ENCODE measurements at regions not wholly inside any gene's neighbourhood (a gene's known extent, or its start where the extent isn't known, plus 50 kb on each side); places are given as distances from the start of the nearest gene placed in this dataset.
"Not testable (repeated sequence)": the region's sequence is repeated elsewhere in the genome, so short reads cannot be mapped to it uniquely, and the experiment has no call there.

DNA sequence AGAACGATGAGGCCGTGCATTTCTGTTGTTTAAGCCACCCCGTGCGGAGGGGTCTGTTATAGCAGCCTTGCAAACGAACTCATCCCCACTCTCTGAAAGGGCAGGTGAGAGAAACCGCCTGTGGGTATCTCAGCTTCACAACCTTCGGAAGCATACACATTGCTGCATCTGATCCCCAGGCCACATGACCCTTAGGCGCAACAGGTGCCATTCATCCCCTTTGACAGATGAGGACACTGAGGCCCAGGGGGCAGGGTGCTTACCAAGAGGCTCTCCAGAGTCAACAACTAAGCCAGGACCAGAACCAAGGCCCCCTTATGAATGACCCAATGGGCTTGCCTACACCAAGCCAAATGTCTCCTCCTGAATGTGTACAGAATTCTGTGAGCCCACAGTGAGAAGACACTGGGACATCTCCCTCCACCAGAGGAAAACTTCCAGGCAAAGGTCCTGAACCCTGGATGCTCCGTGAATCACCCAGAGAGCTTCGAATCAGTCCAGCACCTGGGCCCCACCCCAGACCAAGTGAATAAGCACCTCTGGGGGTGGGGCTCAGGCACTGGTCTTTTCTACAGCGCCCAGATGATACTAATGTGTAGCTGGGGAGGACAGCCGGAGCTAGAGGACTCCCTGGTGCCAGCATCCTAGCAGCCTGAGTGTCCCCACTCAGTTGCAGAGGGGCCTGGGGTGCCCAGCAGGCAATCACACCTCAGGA is 83.2 kb downstream of the BUD13 start:
- CTCF ChIA-PET, result no interaction called here
- H3K9me3 Mint-ChIP-seq, result no peaks in the 10 kb centered on the region
- no peaks in the 10 kb centered on the region for H3K36me3 Mint-ChIP-seq (ENCODE audit: low read depth)
- peaks cover 3% of the 10 kb centered on the region for H3K4me1 Mint-ChIP-seq
- POLR2A ChIA-PET, result no interaction called here
- H3K27ac Mint-ChIP-seq, result no peak overlapping the region
- DNase-seq, result no peak
- peaks cover 5% of the 10 kb centered on the region for H3K27me3 Mint-ChIP-seq
- H3K4me3 Mint-ChIP-seq, result no peak overlapping the region

- DNase-seq, result no peak
- Mint-ChIP-seq H3K27ac (no peak overlapping the region), H3K4me1 (peaks cover 3% of the 10 kb centered on the region), H3K4me3 (no peak overlapping the region), H3K27me3 (peaks cover 12% of the 10 kb centered on the region), H3K9me3 (no peaks in the 10 kb centered on the region), H3K36me3 (ENCODE audit: low read depth) (no peaks in the 10 kb centered on the region)
- CTCF ChIA-PET, result no interaction called here
- POLR2A ChIA-PET, result no interaction called here
These were observed 84.6 kb downstream of the BUD13 start for GRCh38 chr11:116688202-116688540.

GRCh38 chr11:116687458-116688201 is 85.2 kb downstream of the BUD13 start:
- Mint-ChIP-seq H3K9me3 (no peaks in the 10 kb centered on the region), H3K27ac (no peak overlapping the region), H3K27me3 (peaks cover 15% of the 10 kb centered on the region), H3K4me1 (peaks cover 3% of the 10 kb centered on the region), H3K4me3 (no peak overlapping the region), H3K36me3 (ENCODE audit: low read depth) (no peaks in the 10 kb centered on the region)
- ChIA-PET POLR2A (no interaction called here), CTCF (no interaction called here)
- DNase-seq, result no peak

DNA sequence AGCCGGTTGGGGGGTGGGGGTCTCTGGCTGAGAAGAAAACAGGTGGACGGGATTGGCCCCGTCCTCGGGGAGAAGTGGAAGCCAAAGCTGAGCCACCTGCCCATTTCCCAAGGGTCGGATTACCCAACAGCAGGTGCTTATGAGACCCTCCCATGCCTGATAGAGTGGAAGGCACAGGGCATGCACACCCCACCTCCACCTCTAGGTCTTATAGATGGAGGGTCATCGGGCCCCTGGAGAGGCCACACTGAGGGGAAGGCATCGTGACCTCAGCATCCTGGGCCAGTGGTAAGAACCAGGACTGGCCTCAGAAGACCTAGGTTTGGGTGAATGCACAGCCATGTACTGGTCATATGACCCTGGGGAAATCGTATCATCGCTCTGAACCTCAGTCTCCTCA is 85.9 kb downstream of the BUD13 start:
- Mint-ChIP-seq H3K27ac (no peak overlapping the region), H3K27me3 (peaks cover 15% of the 10 kb centered on the region), H3K36me3 (ENCODE audit: low read depth) (no peaks in the 10 kb centered on the region), H3K9me3 (no peaks in the 10 kb centered on the region), H3K4me3 (no peak overlapping the region), H3K4me1 (peaks cover 3% of the 10 kb centered on the region)
- POLR2A ChIA-PET, result no interaction called here
- DNase-seq, result no peak
- CTCF ChIA-PET, result no interaction called here

DNA sequence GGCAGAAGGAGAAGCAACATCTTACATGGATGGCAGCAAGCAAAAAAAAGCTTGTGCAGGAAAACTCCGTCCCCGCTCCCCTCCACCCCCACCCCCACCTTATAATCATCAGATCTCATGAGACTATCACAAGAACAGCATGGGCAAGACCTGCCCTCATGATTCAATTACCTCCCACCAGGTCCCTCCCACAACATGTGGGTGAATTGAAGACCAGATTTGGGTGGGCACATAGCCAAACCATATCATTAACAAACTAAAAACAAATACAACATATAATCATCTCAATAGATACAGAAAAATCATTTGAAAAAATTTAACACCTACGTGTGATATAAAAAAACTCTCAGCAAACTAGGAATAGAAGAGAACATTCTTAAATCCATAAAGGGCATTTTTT is 88.8 kb downstream of the BUD13 start:
- H3K4me3 Mint-ChIP-seq, result no peak overlapping the region
- no peak overlapping the region for H3K27ac Mint-ChIP-seq
- ChIA-PET POLR2A (no interaction called here), CTCF (no interaction called here)
- DNase-seq, result no peak
- H3K27me3 Mint-ChIP-seq, result peaks cover 24% of the 10 kb centered on the region
- no peaks in the 10 kb centered on the region for H3K4me1 Mint-ChIP-seq
- no peaks in the 10 kb centered on the region for H3K36me3 Mint-ChIP-seq (ENCODE audit: low read depth)
- no peaks in the 10 kb centered on the region for H3K9me3 Mint-ChIP-seq

DNA sequence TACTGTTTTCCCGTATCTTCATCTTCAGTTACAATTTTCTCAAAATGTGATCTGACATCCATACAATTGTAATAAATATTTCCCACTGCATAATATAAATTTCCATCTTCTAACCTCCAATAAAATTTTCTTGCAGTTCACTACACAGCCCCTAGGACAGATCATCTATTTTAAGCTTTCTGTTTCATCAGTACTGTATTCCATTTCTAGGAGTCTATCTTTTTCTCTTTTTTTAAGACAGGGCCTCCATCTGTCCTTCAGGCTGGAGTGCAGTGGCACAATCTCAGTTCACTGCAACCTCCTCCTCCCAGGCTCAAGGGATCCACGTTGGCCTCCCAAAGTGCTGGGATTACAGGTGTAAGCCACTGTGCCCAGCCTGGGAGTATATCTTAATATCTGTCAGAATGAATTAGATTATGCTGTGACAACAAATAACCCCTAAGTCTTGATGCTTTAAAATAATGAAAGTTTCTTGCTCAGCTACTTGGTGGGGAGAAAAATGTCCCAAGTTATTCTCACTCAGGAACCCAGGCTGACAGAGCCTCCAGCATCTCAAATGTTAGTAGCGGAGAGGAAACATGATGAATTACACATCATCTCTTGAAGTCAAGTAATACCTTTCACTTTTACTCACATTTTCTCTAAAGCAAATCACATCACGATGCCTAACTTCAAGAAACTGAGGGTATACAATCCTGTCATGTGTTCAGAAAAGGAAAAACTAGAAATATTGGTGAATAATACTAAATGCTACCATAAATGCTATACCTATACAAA is 92.2 kb downstream of the BUD13 start:
- CTCF ChIA-PET, result interaction anchor here (0.7 kb wide), 1 partner anchor 11 kb away, joined by 3 read pairs; no protein-coding TSS in a partner anchor
- H3K27me3 Mint-ChIP-seq, result peaks cover 37% of the 10 kb centered on the region
- H3K27ac Mint-ChIP-seq, result no peak overlapping the region
- no peak for DNase-seq
- H3K36me3 Mint-ChIP-seq (ENCODE audit: low read depth), result no peaks in the 10 kb centered on the region
- POLR2A ChIA-PET, result no interaction called here
- H3K9me3 Mint-ChIP-seq, result no peaks in the 10 kb centered on the region
- no peaks in the 10 kb centered on the region for H3K4me1 Mint-ChIP-seq
- no peak overlapping the region for H3K4me3 Mint-ChIP-seq

GRCh38 chr11:116678887-116679286 is 93.9 kb downstream of the BUD13 start:
- Mint-ChIP-seq H3K36me3 (ENCODE audit: low read depth) (no peaks in the 10 kb centered on the region), H3K27me3 (peaks cover 36% of the 10 kb centered on the region)
- CTCF ChIA-PET, result no interaction called here

GRCh38 chr11:116667318-116667717 is 105.5 kb downstream of the BUD13 start:
- H3K4me1 Mint-ChIP-seq; DNase-seq; POLR2A ChIA-PET; H3K27ac Mint-ChIP-seq; H3K4me3 Mint-ChIP-seq; CTCF ChIA-PET; H3K36me3 Mint-ChIP-seq (ENCODE audit: low read depth): not testable (repeated sequence)
- peaks cover 13% of the 10 kb centered on the region for H3K9me3 Mint-ChIP-seq
- H3K27me3 Mint-ChIP-seq, result peaks cover 27% of the 10 kb centered on the region

More at GRCh38 chr11:116678887-116679286, 93.9 kb downstream of the BUD13 start:
- Mint-ChIP-seq H3K9me3 (no peaks in the 10 kb centered on the region), H3K27ac (no peak overlapping the region), H3K4me1 (no peaks in the 10 kb centered on the region), H3K4me3 (no peak overlapping the region)
- no peak for DNase-seq
- POLR2A ChIA-PET, result no interaction called here

GRCh38 chr11:116666673-116667249 is 106.0 kb downstream of the BUD13 start:
- peaks cover 27% of the 10 kb centered on the region for H3K27me3 Mint-ChIP-seq

DNA sequence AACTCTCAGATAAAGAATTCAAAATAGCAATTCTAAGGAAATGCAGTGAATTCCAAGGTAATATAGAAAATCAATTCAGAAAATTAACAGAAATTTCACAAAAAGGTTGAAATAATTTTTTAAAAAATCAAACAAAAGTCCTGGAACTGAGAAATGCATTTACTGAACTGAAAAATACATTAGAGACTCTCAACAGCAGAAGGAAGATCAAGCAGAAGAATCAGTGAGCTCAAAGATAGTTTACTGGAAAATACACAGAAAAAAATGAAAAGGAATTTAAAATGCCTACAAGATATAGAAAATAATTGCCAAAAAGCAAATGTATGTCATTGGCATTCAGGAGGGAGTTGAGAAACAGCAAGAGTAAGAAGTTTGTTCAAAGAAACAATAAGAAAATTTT is 107.3 kb downstream of the BUD13 start:
- CTCF ChIA-PET, result no interaction called here
- Mint-ChIP-seq H3K4me1 (no peaks in the 10 kb centered on the region), H3K9me3 (peaks cover 13% of the 10 kb centered on the region), H3K27me3 (peaks cover 23% of the 10 kb centered on the region), H3K27ac (no peak overlapping the region), H3K4me3 (no peak overlapping the region), H3K36me3 (ENCODE audit: low read depth) (peaks cover 4% of the 10 kb centered on the region)
- POLR2A ChIA-PET, result no interaction called here
- DNase-seq, result no peak

More at GRCh38 chr11:116666673-116667249, 106.0 kb downstream of the BUD13 start:
- CTCF ChIA-PET; H3K36me3 Mint-ChIP-seq (ENCODE audit: low read depth); H3K4me1 Mint-ChIP-seq; H3K27ac Mint-ChIP-seq; DNase-seq; H3K4me3 Mint-ChIP-seq; POLR2A ChIA-PET: not testable (repeated sequence)
- H3K9me3 Mint-ChIP-seq, result peaks cover 13% of the 10 kb centered on the region

DNA sequence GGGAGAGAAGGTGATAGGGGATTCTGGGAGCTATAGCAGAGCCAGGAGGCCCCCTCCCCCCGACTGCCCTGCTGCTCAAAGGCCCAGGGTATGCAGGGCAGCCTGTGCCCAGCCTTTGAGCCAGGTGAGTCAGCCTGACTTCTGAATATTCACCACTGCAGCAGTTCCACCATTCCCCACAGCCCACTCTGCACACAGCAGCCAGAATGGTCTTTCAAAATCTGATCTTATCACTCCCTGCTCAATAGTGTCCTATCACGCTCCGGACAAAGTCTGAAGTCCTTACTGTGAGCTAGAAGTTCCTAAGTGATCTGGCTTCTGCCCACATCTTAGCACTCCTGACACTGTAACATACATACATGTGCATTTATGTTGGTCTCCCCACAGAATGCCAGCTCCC is 111.7 kb downstream of the BUD13 start:
- no peak overlapping the region for H3K27ac Mint-ChIP-seq
- peaks cover 4% of the 10 kb centered on the region for H3K36me3 Mint-ChIP-seq (ENCODE audit: low read depth)
- H3K9me3 Mint-ChIP-seq, result peaks cover 10% of the 10 kb centered on the region
- H3K27me3 Mint-ChIP-seq, result peaks cover 8% of the 10 kb centered on the region
- ChIA-PET POLR2A (no interaction called here), CTCF (no interaction called here)
- DNase-seq, result no peak
- no peak overlapping the region for H3K4me3 Mint-ChIP-seq
- H3K4me1 Mint-ChIP-seq, result no peaks in the 10 kb centered on the region

- Mint-ChIP-seq H3K9me3 (peaks cover 2% of the 10 kb centered on the region), H3K27me3 (peaks cover 4% of the 10 kb centered on the region), H3K27ac (no peak overlapping the region), H3K4me3 (no peak overlapping the region), H3K36me3 (ENCODE audit: low read depth) (no peaks in the 10 kb centered on the region), H3K4me1 (no peaks in the 10 kb centered on the region)
- ChIA-PET POLR2A (no interaction called here), CTCF (no interaction called here)
- DNase-seq, result no peak
These were observed 112.8 kb downstream of the BUD13 start for GRCh38 chr11:116660011-116660410.

GRCh38 chr11:116658876-116659535 is 113.8 kb downstream of the BUD13 start:
- DNase-seq, result no peak
- H3K36me3 Mint-ChIP-seq (ENCODE audit: low read depth), result no peaks in the 10 kb centered on the region
- no peaks in the 10 kb centered on the region for H3K4me1 Mint-ChIP-seq
- ChIA-PET CTCF (interaction anchor here (0.6 kb wide), 1 partner anchor 26 kb away, joined by 4 read pairs; no protein-coding TSS in a partner anchor), POLR2A (no interaction called here)
- no peak overlapping the region for H3K27ac Mint-ChIP-seq
- peaks cover 4% of the 10 kb centered on the region for H3K27me3 Mint-ChIP-seq
- no peak overlapping the region for H3K4me3 Mint-ChIP-seq
- H3K9me3 Mint-ChIP-seq, result peaks cover 2% of the 10 kb centered on the region

All from activated CD4-positive, alpha-beta T cell treated with anti-CD3 and anti-CD28 coated beads, Interleukin-2, amount 10 ng/mL, durations not matched to agents 7 days and 5 days (primary cell).